SK-N-SH (cell line): ENCODE measurements at regions not wholly inside any gene's neighbourhood (a gene's known extent, or its start where the extent isn't known, plus 50 kb on each side); places are given as distances from the start of the nearest gene placed in this dataset.

Experiments used
- CHD2 ChIP-seq: fragments of 150-350 bp; IDR thresholded peaks from 2 replicates; pipeline ENCODE4 v1.6.1; 2018; ENCODE audit warnings: low read length; ENCODE audit not compliant: partially characterized antibody
- ELF1 ChIP-seq: IDR thresholded peaks from 2 replicates; pipeline ENCODE4 v1.4.0; 2012
- EZH2phosphoT487 ChIP-seq: fragments of 200-600 bp; sonication (generic); IDR thresholded peaks from 2 replicates; pipeline ENCODE4 v1.6.1; 2017; ENCODE audit warnings: low read depth, mixed run types, mild to moderate bottlenecking, antibody characterized with exemption, moderate library complexity, borderline replicate concordance
- FOXM1 ChIP-seq: IDR thresholded peaks from 2 replicates; pipeline ENCODE4 v1.4.0; 2012; ENCODE audit warnings: low read depth, mild to moderate bottlenecking
- RAD21 ChIP-seq: IDR thresholded peaks from 2 replicates; pipeline ENCODE4 v1.6.1; 2012; ENCODE audit warnings: mild to moderate bottlenecking, low read length
- TCF12 ChIP-seq: IDR thresholded peaks from 2 replicates; pipeline ENCODE4 v1.4.0; 2012
- YY1 ChIP-seq: IDR thresholded peaks from 2 replicates; pipeline ENCODE4 v1.4.0; 2012; ENCODE audit warnings: low read depth, mild to moderate bottlenecking
- TF ChIP-seq, protein P1 (sequence below): fragments of 200-600 bp; sonication (generic); IDR thresholded peaks from 2 replicates; pipeline ENCODE4 v1.6.1; 2017; ENCODE audit warnings: antibody characterized with exemption, mild to moderate bottlenecking, moderate library complexity
- TF ChIP-seq, protein P2 (sequence below): IDR thresholded peaks from 2 replicates; pipeline ENCODE4 v1.4.0; 2012; ENCODE audit warnings: low read depth
- TF ChIP-seq, protein P3 (sequence below): fragments of 150-350 bp; IDR thresholded peaks from 2 replicates; pipeline ENCODE4 v1.6.1; 2017; ENCODE audit warnings: antibody characterized with exemption, low read length, low read depth, borderline replicate concordance

DNA sequence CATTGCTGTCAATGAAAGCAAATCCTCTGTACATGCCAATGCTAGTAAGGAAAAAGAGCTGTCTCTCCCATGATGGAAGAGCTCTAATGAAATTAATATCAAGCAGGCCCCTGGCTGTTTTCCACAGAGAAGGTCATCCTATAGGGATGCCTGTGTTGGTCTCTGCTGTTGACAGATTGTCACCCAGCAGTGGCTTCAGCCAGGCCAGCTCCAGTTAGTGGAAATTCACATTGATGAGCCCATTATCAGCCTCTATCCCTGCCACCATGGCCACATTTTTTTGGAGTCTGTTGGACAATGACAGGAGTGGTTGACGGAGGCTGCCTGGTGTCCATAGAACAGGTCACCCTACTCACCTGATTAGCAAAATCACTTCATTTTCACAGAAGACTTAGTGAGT lies 104.3 kb downstream of the GGTLC2 start:
- TF ChIP-seq RAD21 (no peak), TCF12 (no peak), YY1 (no peak), CHD2 (no peak), EZH2phosphoT487 (no peak), ELF1 (no peak), FOXM1 (no peak)
- TF ChIP-seq, protein P1, sequence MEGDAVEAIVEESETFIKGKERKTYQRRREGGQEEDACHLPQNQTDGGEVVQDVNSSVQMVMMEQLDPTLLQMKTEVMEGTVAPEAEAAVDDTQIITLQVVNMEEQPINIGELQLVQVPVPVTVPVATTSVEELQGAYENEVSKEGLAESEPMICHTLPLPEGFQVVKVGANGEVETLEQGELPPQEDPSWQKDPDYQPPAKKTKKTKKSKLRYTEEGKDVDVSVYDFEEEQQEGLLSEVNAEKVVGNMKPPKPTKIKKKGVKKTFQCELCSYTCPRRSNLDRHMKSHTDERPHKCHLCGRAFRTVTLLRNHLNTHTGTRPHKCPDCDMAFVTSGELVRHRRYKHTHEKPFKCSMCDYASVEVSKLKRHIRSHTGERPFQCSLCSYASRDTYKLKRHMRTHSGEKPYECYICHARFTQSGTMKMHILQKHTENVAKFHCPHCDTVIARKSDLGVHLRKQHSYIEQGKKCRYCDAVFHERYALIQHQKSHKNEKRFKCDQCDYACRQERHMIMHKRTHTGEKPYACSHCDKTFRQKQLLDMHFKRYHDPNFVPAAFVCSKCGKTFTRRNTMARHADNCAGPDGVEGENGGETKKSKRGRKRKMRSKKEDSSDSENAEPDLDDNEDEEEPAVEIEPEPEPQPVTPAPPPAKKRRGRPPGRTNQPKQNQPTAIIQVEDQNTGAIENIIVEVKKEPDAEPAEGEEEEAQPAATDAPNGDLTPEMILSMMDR = no peak
- TF ChIP-seq, protein P2, sequence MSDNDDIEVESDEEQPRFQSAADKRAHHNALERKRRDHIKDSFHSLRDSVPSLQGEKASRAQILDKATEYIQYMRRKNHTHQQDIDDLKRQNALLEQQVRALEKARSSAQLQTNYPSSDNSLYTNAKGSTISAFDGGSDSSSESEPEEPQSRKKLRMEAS = no peak
- TF ChIP-seq, protein P3, sequence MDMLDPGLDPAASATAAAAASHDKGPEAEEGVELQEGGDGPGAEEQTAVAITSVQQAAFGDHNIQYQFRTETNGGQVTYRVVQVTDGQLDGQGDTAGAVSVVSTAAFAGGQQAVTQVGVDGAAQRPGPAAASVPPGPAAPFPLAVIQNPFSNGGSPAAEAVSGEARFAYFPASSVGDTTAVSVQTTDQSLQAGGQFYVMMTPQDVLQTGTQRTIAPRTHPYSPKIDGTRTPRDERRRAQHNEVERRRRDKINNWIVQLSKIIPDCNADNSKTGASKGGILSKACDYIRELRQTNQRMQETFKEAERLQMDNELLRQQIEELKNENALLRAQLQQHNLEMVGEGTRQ = no peak
